NB4 (cell line): ENCODE measurements at regions not wholly inside any gene's neighbourhood (a gene's known extent, or its start where the extent isn't known, plus 50 kb on each side); places are given as distances from the start of the nearest gene placed in this dataset.

Source experiments
- DNase-seq: peaks from one replicate; pipeline ENCODE4 v3.0.0; 2010; ENCODE audit warnings: low read depth
- H3K4me3 ChIP-seq: one replicate; pipeline ENCODE4 v1.5.1; 2011; ENCODE audit warnings: mild to moderate bottlenecking, low read depth, low read length, moderate library complexity
- MYC ChIP-seq: IDR thresholded peaks from 2 replicates; pipeline ENCODE4 v1.6.1; 2011; ENCODE audit warnings: low read depth, low read length
- POLR2A ChIP-seq: IDR thresholded peaks from 2 replicates; pipeline ENCODE4 v1.6.1; 2011; ENCODE audit warnings: mild to moderate bottlenecking; ENCODE audit not compliant: insufficient read length; ENCODE audit errors: extremely low read depth
- TF ChIP-seq, protein P1 (sequence below): IDR thresholded peaks from one replicate; pipeline ENCODE4 v1.5.1; 2012; ENCODE audit warnings: low read depth, low read length
- TF ChIP-seq, protein P2 (sequence below): IDR thresholded peaks from 2 replicates; pipeline ENCODE4 v1.6.1; 2011; ENCODE audit warnings: low read depth, low read length

DNA sequence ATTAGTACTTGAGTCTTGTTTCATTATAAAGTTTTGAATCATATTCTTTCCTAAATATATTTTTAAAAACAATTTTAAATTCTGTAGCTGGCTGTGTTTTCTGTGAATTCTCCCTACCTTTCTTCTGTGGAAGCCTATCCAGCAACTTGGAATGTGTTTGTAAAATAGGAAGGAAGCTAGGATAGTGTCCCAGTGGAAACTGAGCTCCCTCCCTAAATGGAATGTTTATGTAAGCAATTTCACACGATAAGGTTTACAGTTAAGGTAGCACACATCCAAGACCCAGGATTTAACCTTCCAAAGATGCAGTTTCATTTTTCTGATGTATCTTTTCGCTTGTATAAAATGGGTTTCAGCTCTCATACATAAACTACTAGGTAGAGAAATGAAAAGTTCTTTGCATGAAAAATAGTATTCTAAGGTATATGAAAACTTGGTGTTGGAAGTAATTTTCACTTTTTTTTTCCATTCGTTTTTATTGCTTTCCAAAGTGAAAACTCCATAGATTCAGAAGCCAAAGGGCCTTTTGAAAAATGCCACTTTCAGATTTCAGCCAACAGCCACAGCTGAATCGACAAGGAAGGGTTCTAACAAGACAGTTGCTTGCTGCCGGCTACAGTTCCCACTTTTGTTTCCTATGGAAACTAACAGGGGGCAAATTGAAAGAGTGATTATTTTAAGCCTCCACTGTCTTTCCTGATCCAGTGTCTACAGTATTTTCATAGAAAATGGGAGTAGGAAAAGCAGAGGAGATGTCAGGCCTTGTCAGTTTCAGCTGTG is 405.1 kb upstream of the POU3F3 start:
- H3K4me3 ChIP-seq: no peak overlapping the region

DNA sequence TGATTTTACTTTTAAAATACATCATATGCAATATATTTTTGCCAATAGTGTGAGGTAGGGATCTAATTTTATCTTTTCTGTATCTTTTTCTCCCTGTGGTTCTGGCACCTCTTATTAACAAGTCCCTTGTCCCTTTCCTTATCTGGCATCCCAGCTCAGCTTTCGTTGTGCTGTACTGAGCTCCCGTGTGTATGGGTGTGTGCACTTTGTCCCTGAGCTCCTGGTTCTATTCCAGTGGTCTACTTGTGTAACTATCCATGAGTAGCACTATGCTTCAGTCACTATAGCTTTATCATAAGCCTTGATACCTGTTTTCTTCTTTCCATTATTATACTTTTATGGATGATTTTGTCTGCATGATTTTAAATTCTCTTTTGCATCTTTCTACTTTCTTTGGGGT is 401.4 kb upstream of the POU3F3 start:
- DNase-seq: no peak
- no peak overlapping the region for H3K4me3 ChIP-seq
- no peak for TF ChIP-seq MYC
- no peak for TF ChIP-seq POLR2A
- TF ChIP-seq, protein P1, sequence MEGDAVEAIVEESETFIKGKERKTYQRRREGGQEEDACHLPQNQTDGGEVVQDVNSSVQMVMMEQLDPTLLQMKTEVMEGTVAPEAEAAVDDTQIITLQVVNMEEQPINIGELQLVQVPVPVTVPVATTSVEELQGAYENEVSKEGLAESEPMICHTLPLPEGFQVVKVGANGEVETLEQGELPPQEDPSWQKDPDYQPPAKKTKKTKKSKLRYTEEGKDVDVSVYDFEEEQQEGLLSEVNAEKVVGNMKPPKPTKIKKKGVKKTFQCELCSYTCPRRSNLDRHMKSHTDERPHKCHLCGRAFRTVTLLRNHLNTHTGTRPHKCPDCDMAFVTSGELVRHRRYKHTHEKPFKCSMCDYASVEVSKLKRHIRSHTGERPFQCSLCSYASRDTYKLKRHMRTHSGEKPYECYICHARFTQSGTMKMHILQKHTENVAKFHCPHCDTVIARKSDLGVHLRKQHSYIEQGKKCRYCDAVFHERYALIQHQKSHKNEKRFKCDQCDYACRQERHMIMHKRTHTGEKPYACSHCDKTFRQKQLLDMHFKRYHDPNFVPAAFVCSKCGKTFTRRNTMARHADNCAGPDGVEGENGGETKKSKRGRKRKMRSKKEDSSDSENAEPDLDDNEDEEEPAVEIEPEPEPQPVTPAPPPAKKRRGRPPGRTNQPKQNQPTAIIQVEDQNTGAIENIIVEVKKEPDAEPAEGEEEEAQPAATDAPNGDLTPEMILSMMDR: no peak
- TF ChIP-seq, protein P2, sequence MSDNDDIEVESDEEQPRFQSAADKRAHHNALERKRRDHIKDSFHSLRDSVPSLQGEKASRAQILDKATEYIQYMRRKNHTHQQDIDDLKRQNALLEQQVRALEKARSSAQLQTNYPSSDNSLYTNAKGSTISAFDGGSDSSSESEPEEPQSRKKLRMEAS: no peak

More for the DNA sequence above, 405.1 kb upstream of the POU3F3 start:
- TF ChIP-seq, protein P1: no peak
- TF ChIP-seq POLR2A (no peak), MYC (no peak)
- TF ChIP-seq, protein P2: no peak
- no peak for DNase-seq

DNA sequence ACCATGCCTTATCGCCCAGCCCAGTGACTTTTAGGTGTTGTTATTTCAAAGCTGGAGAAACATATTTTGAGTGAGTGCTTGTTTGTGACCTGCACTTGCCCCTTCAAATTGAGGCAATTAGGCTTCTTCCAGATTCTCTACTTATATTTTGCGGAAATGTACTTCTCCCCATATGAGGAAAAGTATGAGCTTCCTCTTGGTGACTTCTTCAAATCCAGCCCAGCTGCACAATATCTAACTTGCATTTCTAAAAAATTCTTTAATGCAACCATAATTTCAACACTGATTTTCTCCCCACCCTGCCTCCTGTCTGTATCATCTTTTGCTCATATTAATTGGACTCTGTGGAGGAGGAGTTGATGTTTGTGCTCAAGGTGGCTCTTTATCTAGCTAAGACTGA is 391.2 kb upstream of the POU3F3 start:
- no peak for TF ChIP-seq POLR2A
- TF ChIP-seq, protein P1: no peak
- H3K4me3 ChIP-seq: no peak overlapping the region
- no peak for DNase-seq

DNA sequence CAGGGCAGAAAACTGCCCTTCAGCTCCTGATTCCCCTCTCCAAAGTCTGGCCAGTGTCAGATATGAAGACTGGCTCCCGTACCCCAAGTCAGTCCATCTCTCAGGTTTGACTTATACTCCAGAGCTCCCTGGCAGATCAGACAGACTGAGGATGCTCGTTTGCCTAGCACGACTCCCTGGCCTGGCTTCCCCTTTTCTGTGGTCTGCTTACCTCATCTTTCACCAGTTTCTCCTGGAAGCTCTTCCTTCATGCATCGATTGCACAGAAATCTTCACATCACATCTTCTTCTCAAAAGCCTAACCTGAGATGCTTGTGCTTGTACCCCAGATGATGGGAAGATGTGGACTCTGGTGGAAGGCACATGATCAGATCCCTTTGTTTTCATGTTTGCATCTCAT is 387.9 kb upstream of the POU3F3 start:
- no peak overlapping the region for H3K4me3 ChIP-seq
- TF ChIP-seq, protein P1: no peak
- TF ChIP-seq, protein P2: no peak
- TF ChIP-seq POLR2A (no peak), MYC (no peak)
- DNase-seq: peak; percentile 10

DNA sequence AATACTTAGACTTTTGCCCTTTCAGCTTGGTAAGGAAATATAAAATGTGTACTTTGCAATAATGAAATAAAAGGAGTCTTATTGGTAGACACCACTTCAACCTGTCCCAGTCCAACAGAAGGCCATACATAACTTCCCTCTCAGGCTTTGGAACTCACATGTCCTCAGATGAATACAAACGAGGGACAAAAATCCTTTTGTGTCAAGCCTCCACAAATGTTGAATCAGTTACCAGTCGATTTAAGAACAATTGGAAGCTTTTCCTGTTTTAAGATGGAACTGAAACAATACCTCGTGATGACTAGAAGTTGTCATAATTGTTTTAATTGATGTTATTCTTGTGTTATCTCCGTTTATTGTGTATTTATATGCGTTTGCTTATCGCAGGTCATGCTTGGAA is 385.1 kb upstream of the POU3F3 start:
- no peak for DNase-seq
- H3K4me3 ChIP-seq: no peak overlapping the region
- TF ChIP-seq, protein P2: no peak
- TF ChIP-seq, protein P1: no peak
- TF ChIP-seq MYC (no peak), POLR2A (no peak)

DNA sequence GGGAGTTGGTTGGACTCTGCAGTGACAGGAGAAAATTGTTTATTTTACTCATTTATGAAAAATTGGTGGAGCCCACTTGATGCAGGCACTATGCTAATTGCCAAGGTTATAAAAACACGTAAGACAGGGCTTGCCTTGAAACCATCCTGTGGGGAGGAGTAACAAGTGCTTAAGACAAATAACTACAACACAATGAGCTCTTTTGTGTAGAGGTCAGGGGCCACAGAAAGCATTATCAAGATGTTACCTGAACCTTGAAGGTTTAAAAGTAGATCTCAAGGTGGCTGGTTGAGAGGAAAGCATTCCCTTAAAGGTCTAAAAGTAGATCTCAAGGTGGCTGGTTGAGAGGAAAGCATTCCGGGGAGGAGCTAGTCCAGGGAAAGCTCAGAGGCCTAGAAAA is 381.8 kb upstream of the POU3F3 start:
- TF ChIP-seq, protein P1: no peak
- TF ChIP-seq MYC (no peak), POLR2A (no peak)
- TF ChIP-seq, protein P2: no peak
- no peak overlapping the region for H3K4me3 ChIP-seq
- no peak for DNase-seq
